Ishikawa (cell line): ENCODE measurements at regions not wholly inside any gene's neighbourhood (a gene's known extent, or its start where the extent isn't known, plus 50 kb on each side); places are given as distances from the start of the nearest gene placed in this dataset.

Experiments used
- CEBPB ChIP-seq: IDR thresholded peaks from 2 replicates; pipeline ENCODE4 v1.6.1; 2012
- CREB1 ChIP-seq: IDR thresholded peaks from 2 replicates; pipeline ENCODE4 v1.6.1; 2012; ENCODE audit warnings: low read depth
- EGR1 ChIP-seq: IDR thresholded peaks from 2 replicates; pipeline ENCODE4 v1.6.1; 2012
- EP300 ChIP-seq: IDR thresholded peaks from 2 replicates; pipeline ENCODE4 v1.6.1; 2012; ENCODE audit warnings: borderline replicate concordance
- FOXM1 ChIP-seq: IDR thresholded peaks from 2 replicates; pipeline ENCODE4 v1.6.1; 2012; ENCODE audit warnings: low read depth, borderline replicate concordance
- MAX ChIP-seq: IDR thresholded peaks from 2 replicates; pipeline ENCODE4 v1.6.1; 2012
- NFIC ChIP-seq: IDR thresholded peaks from 2 replicates; pipeline ENCODE4 v1.6.1; 2012
- RAD21 ChIP-seq: IDR thresholded peaks from 2 replicates; pipeline ENCODE4 v1.6.1; 2012; ENCODE audit warnings: low read depth
- REST ChIP-seq: IDR thresholded peaks from 2 replicates; pipeline ENCODE4 v1.6.1; 2012; ENCODE audit warnings: low read depth, mild to moderate bottlenecking
- TAF1 ChIP-seq: IDR thresholded peaks from 2 replicates; pipeline ENCODE4 v1.6.1; 2012; ENCODE audit warnings: low read depth, mild to moderate bottlenecking
- TCF12 ChIP-seq: IDR thresholded peaks from 2 replicates; pipeline ENCODE4 v1.6.1; 2012; ENCODE audit warnings: low read depth
- TEAD4 ChIP-seq: IDR thresholded peaks from 2 replicates; pipeline ENCODE4 v1.6.1; 2012
- USF1 ChIP-seq: IDR thresholded peaks from 2 replicates; pipeline ENCODE4 v1.6.1; 2012
- YY1 ChIP-seq: IDR thresholded peaks from 2 replicates; pipeline ENCODE4 v1.6.1; 2012; ENCODE audit warnings: low read depth
- ZBTB7A ChIP-seq: IDR thresholded peaks from 2 replicates; pipeline ENCODE4 v1.6.1; 2012; ENCODE audit warnings: low read depth

- TF ChIP-seq RAD21 (peak; percentile 57; the same call in 1 of the 2 replicates), NFIC (no peak), CEBPB (no peak), REST (no peak), TCF12 (no peak), ZBTB7A (no peak), MAX (no peak), USF1 (no peak), FOXM1 (no peak)
Measured at GRCh38 chr2:9110893-9111569, 95.6 kb upstream of the ASAP2 start.

- TF ChIP-seq FOXM1 (no peak), CEBPB (no peak), REST (no peak)
Measured at GRCh38 chr2:9110346-9110884, 96.2 kb upstream of the ASAP2 start.

GRCh38 chr2:9109871-9110270 lies 96.7 kb upstream of the ASAP2 start:
- TF ChIP-seq REST (no peak), CREB1 (no peak), EGR1 (no peak)

- TF ChIP-seq TCF12: no peak
- TF ChIP-seq YY1: no peak
- no peak for TF ChIP-seq EP300
- TF ChIP-seq RAD21: no peak
- no peak for TF ChIP-seq EGR1
- no peak for TF ChIP-seq FOXM1
- no peak for TF ChIP-seq TEAD4
- no peak for TF ChIP-seq USF1
- TF ChIP-seq CEBPB: no peak
- no peak for TF ChIP-seq TAF1
- TF ChIP-seq REST: no peak
Measured at GRCh38 chr2:9108210-9108967, 98.2 kb upstream of the ASAP2 start.
